Keratinocyte (primary cell): ENCODE measurements at regions not wholly inside any gene's neighbourhood (a gene's known extent, or its start where the extent isn't known, plus 50 kb on each side); places are given as distances from the start of the nearest gene placed in this dataset.
"Not testable (repeated sequence)": the region's sequence is repeated elsewhere in the genome, so short reads cannot be mapped to it uniquely, and the experiment has no call there.

Experiments used
- DNase-seq: peaks from one replicate; pipeline ENCODE4 v3.0.0-alpha.2; 2011; ENCODE audit warnings: low read depth, missing footprints, low spot score
- FAIRE-seq: peaks from 2 replicates; lab custom pipeline; 2011; peaks lifted over from hg19 to GRCh38; lab: Jason Lieb, UNC
- H2AFZ ChIP-seq: 2 replicates; pipeline ENCODE4 v1.6.0; 2012; ENCODE audit warnings: low read length, control low read depth, inconsistent platforms; ENCODE audit not compliant: control insufficient read depth
- H3K27ac ChIP-seq: 2 replicates; pipeline ENCODE4 v1.5.1; 2011; ENCODE audit warnings: low read length; ENCODE audit not compliant: control insufficient read depth, insufficient read depth
- H3K27me3 ChIP-seq: 3 replicates; pipeline ENCODE4 v1.6.0; 2011; ENCODE audit warnings: low read length; ENCODE audit not compliant: control insufficient read depth, insufficient read depth; ENCODE audit errors: extremely low read depth
- H3K36me3 ChIP-seq, 2 experiments: 2 replicates in 1 of 2; 3 replicates in 1 of 2; pipeline ENCODE4 v1.5.1; 2011; ENCODE audit warnings: low read length in 2 of 2, mild to moderate bottlenecking in 1 of 2; ENCODE audit not compliant: control insufficient read depth in 2 of 2, insufficient read depth in 2 of 2; ENCODE audit errors: extremely low read depth in 1 of 2
- H3K4me1 ChIP-seq: 3 replicates; pipeline ENCODE4 v1.5.1; 2011; ENCODE audit warnings: low read length; ENCODE audit not compliant: control insufficient read depth, insufficient read depth; ENCODE audit errors: extremely low read depth
- H3K4me2 ChIP-seq: 3 replicates; pipeline ENCODE4 v1.6.0; 2011; ENCODE audit warnings: low read depth, low read length; ENCODE audit not compliant: control insufficient read depth, insufficient read depth; ENCODE audit errors: extremely low read depth
- H3K4me3 ChIP-seq, 3 experiments: fragments of 200-600 bp in 1 of 3; sonication (generic) in 1 of 3; 2 replicates in 2 of 3; 3 replicates in 1 of 3; pipeline ENCODE4 v1.5.1; 2011 to 2016; ENCODE audit warnings: low read length in 3 of 3, mild to moderate bottlenecking in 3 of 3, control low read depth in 2 of 3, inconsistent platforms in 1 of 3, low read depth in 1 of 3, mixed read lengths in 1 of 3, mixed run types in 1 of 3, moderate library complexity in 1 of 3; ENCODE audit not compliant: control insufficient read depth in 2 of 3, insufficient read depth in 2 of 3; ENCODE audit errors: extremely low read depth in 1 of 3
- H3K79me2 ChIP-seq: 2 replicates; pipeline ENCODE4 v1.6.0; 2012; ENCODE audit warnings: low read length; ENCODE audit not compliant: control insufficient read depth, insufficient read depth
- H3K9ac ChIP-seq: 3 replicates; pipeline ENCODE4 v1.6.0; 2011; ENCODE audit warnings: low read length; ENCODE audit not compliant: control insufficient read depth, insufficient read depth; ENCODE audit errors: extremely low read depth
- H3K9me1 ChIP-seq: 3 replicates; pipeline ENCODE4 v1.6.0; 2011; ENCODE audit warnings: low read length; ENCODE audit not compliant: control insufficient read depth, insufficient read depth; ENCODE audit errors: extremely low read depth
- H3K9me3 ChIP-seq: 2 replicates; pipeline ENCODE4 v1.5.1; 2012; ENCODE audit warnings: low read depth, low read length; ENCODE audit not compliant: control insufficient read depth
- H4K20me1 ChIP-seq: 3 replicates; pipeline ENCODE4 v1.6.0; 2011; ENCODE audit warnings: low read length; ENCODE audit not compliant: control insufficient read depth, insufficient read depth; ENCODE audit errors: extremely low read depth
- dilution Hi-C: fragments of 300-500 bp; cut with MboI; formaldehyde crosslinking; loops from one replicate; pipeline ENCODE4 v1.7.0; 2020; ENCODE audit warnings: low sequenced_read_pairs; ENCODE audit not compliant: extremely low pct_ligation_motif_present

GRCh38 chr16:18204786-18205185, 131.8 kb downstream of the NPIPA8 start:
- H3K4me1 ChIP-seq, H3K4me2 ChIP-seq, H3K27me3 ChIP-seq, H3K9ac ChIP-seq, FAIRE-seq, H3K36me3 ChIP-seq, H3K9me3 ChIP-seq, H3K27ac ChIP-seq, H3K9me1 ChIP-seq, H4K20me1 ChIP-seq, H3K79me2 ChIP-seq, dilution Hi-C loops, H2AFZ ChIP-seq, H3K4me3 ChIP-seq, DNase-seq: not testable (repeated sequence)

DNA sequence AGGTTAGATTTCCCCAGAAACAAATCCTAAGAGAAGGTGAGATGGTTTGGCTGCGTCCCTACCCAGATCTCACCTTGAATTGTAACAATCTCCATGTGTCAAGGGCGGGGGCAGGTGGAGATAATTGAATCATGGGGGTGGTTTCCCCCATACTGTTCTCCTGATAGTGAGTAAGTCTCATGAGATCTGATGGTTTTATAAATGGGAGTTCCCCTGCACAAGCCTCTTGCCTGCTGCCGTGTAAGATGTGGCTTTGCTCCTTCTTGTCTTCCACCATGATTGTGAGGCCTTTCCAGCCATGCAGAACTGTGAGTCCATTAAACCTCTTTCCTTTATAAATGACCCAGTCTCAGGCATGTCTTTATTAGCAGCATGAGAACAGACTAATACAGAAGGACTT, 132.2 kb downstream of the NPIPA8 start:
- H3K4me3 ChIP-seq, dilution Hi-C loops, H3K27me3 ChIP-seq, H3K4me2 ChIP-seq, H4K20me1 ChIP-seq, DNase-seq, H3K79me2 ChIP-seq, H2AFZ ChIP-seq, H3K9ac ChIP-seq, H3K9me3 ChIP-seq, H3K9me1 ChIP-seq, H3K36me3 ChIP-seq, H3K27ac ChIP-seq, H3K4me1 ChIP-seq, FAIRE-seq: not testable (repeated sequence)

- H3K79me2 ChIP-seq, H3K9me3 ChIP-seq, H3K36me3 ChIP-seq, FAIRE-seq, DNase-seq, H3K9me1 ChIP-seq, dilution Hi-C loops, H4K20me1 ChIP-seq, H2AFZ ChIP-seq, H3K9ac ChIP-seq, H3K27ac ChIP-seq, H3K4me3 ChIP-seq, H3K4me2 ChIP-seq, H3K4me1 ChIP-seq, H3K27me3 ChIP-seq: not testable (repeated sequence)
Measured at GRCh38 chr16:18201511-18201910, 135.0 kb downstream of the NPIPA8 start.

DNA sequence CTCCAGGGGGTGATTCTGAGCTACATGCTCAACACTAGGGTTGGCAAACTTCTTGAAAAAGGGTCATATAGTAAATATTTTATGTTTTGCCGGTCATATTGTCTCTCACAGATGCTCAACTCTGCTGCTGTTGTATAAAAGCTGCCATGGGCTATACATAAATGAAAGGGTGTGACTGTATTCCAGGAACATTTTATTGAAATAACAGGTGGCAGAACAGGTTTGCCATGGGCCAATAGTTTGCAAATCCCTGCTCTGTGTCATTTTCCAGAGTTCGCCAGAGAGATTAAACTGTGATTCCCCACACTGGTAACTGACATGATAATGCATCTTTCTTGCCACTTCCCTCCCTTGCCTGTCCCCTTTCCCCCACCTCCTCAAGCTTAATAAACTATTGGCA, 144.1 kb downstream of the NPIPA8 start:
- FAIRE-seq, DNase-seq, H3K27ac ChIP-seq, H3K9me1 ChIP-seq, H4K20me1 ChIP-seq, H3K4me1 ChIP-seq, H3K4me2 ChIP-seq, dilution Hi-C loops, H3K9ac ChIP-seq, H2AFZ ChIP-seq, H3K4me3 ChIP-seq, H3K9me3 ChIP-seq, H3K79me2 ChIP-seq, H3K27me3 ChIP-seq, H3K36me3 ChIP-seq: not testable (repeated sequence)

- DNase-seq, H2AFZ ChIP-seq, H3K27ac ChIP-seq, H3K9me1 ChIP-seq, dilution Hi-C loops, H3K9ac ChIP-seq, H3K27me3 ChIP-seq, H4K20me1 ChIP-seq, H3K79me2 ChIP-seq, FAIRE-seq, H3K36me3 ChIP-seq, H3K9me3 ChIP-seq, H3K4me1 ChIP-seq, H3K4me2 ChIP-seq, H3K4me3 ChIP-seq: not testable (repeated sequence)
Measured at GRCh38 chr16:18190179-18190578, 146.4 kb downstream of the NPIPA8 start.
